ENCODE measurements at regions not wholly inside any gene's neighbourhood (a gene's known extent, or its start where the extent isn't known, plus 50 kb on each side); places are given as distances from the start of the nearest gene placed in this dataset.

DNA sequence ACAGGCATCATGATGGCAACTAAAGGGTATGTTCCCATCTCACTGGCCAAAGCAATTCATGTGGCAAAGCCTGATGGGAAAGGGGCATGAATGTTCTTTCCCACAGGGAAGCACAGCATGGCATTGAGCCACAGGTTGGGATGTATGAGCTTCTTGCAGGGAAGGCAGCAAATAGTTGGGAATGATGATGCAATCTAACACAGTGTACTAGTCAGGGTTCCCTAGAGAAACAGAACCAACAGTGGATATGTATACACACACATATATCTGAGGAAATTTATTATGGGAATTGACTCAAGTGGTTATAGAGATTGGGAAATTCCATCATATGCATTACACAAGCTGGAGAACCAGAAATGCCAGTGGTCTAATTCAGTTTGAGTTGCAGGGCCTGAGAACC, 253.6 kb upstream of the NPVF start:
- no peak for TF ChIP-seq CTCF (IDR thresholded peaks at IDR 0.05)
- H3K4me1 Mint-ChIP-seq (ENCODE audit: unreplicated experiment), result no peaks in the 10 kb centered on the region
- H3K36me3 Mint-ChIP-seq (ENCODE audit: unreplicated experiment), result no peaks in the 10 kb centered on the region
- no peak overlapping the region for H3K4me3 Mint-ChIP-seq (ENCODE audit: unreplicated experiment)
- no peak overlapping the region for H3K27ac Mint-ChIP-seq (ENCODE audit: unreplicated experiment)
- DNase-seq (ENCODE audit: extremely low spot score, unreplicated experiment), result no peak
- H3K9me3 Mint-ChIP-seq (ENCODE audit: unreplicated experiment), result no peaks in the 10 kb centered on the region
- peaks cover 38% of the 10 kb centered on the region for H3K27me3 Mint-ChIP-seq (ENCODE audit: unreplicated experiment)

GRCh38 chr7:25482631-25483030, 254.3 kb upstream of the NPVF start:
- Mint-ChIP-seq H3K27ac (ENCODE audit: unreplicated experiment) (no peak overlapping the region), H3K36me3 (ENCODE audit: unreplicated experiment) (no peaks in the 10 kb centered on the region), H3K27me3 (ENCODE audit: unreplicated experiment) (peaks cover 36% of the 10 kb centered on the region), H3K9me3 (ENCODE audit: unreplicated experiment) (no peaks in the 10 kb centered on the region), H3K4me1 (ENCODE audit: unreplicated experiment) (no peaks in the 10 kb centered on the region), H3K4me3 (ENCODE audit: unreplicated experiment) (no peak overlapping the region)
- no peak for DNase-seq (ENCODE audit: extremely low spot score, unreplicated experiment)
- TF ChIP-seq CTCF (IDR thresholded peaks at IDR 0.05), result no peak

GRCh38 chr7:25485026-25485425, 256.7 kb upstream of the NPVF start:
- no peaks in the 10 kb centered on the region for H3K9me3 Mint-ChIP-seq (ENCODE audit: unreplicated experiment)
- no peaks in the 10 kb centered on the region for H3K36me3 Mint-ChIP-seq (ENCODE audit: unreplicated experiment)
- H3K4me3 Mint-ChIP-seq (ENCODE audit: unreplicated experiment), result no peak overlapping the region
- no peaks in the 10 kb centered on the region for H3K4me1 Mint-ChIP-seq (ENCODE audit: unreplicated experiment)
- no peak for DNase-seq (ENCODE audit: extremely low spot score, unreplicated experiment)
- TF ChIP-seq CTCF (IDR thresholded peaks at IDR 0.05), result no peak
- no peak overlapping the region for H3K27ac Mint-ChIP-seq (ENCODE audit: unreplicated experiment)
- H3K27me3 Mint-ChIP-seq (ENCODE audit: unreplicated experiment), result peaks cover 36% of the 10 kb centered on the region

DNA sequence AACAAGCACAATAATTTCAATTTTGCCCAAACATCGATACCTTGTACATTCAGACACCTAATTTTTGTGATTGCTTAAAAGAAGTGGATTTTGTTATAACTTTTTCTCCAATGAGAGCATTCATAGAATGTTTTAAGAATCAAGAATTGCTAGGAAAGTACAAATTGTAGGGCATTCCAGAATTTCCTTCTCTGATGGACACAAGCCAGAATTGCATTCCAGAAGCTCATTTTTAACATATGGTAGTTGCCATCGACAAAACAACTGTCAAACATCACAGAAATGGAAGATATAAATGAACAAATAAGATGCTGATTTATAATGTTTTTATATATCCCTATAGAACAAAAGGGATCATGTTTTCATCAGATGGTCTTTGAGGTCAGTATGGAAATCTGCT, 258.4 kb upstream of the NPVF start:
- DNase-seq (ENCODE audit: extremely low spot score, unreplicated experiment), result no peak
- Mint-ChIP-seq H3K4me1 (ENCODE audit: unreplicated experiment) (no peaks in the 10 kb centered on the region), H3K27me3 (ENCODE audit: unreplicated experiment) (peaks cover 36% of the 10 kb centered on the region), H3K27ac (ENCODE audit: unreplicated experiment) (no peak overlapping the region), H3K36me3 (ENCODE audit: unreplicated experiment) (no peaks in the 10 kb centered on the region), H3K4me3 (ENCODE audit: unreplicated experiment) (no peak overlapping the region), H3K9me3 (ENCODE audit: unreplicated experiment) (no peaks in the 10 kb centered on the region)
- TF ChIP-seq CTCF (IDR thresholded peaks at IDR 0.05), result no peak

DNA sequence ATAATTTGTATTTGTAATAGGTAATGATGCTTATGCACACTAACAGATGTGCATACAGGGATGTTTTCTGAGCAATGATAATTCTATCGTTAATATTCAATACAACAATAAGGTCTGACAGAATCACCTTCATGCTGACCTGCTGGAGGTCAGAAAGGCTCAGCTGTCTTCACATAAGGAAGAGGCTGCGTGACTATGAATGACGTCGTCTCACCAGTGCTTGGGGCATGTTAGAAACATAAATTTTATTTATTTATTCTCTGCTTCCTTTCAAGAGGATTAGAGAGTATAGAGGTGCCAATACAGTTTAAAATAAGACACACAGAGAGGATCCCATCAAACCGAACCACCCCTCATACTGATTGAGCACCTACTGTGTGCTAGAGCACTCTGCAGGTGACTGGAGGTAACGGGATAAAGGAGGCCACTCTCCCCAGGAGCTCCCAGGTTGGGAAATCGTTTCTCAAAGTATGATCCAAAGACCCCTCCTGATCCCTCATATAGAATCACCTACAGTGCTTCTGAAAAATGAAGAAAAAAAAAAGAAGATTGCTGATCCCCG, 265.6 kb upstream of the NPVF start:
- Mint-ChIP-seq H3K4me3 (ENCODE audit: unreplicated experiment) (no peak overlapping the region), H3K27ac (ENCODE audit: unreplicated experiment) (no peak overlapping the region), H3K27me3 (ENCODE audit: unreplicated experiment) (peaks cover 14% of the 10 kb centered on the region), H3K4me1 (ENCODE audit: unreplicated experiment) (no peaks in the 10 kb centered on the region), H3K9me3 (ENCODE audit: unreplicated experiment) (no peaks in the 10 kb centered on the region), H3K36me3 (ENCODE audit: unreplicated experiment) (no peaks in the 10 kb centered on the region)
- no peak for DNase-seq (ENCODE audit: extremely low spot score, unreplicated experiment)
- no peak for TF ChIP-seq CTCF (IDR thresholded peaks at IDR 0.05)
